GM12878 (cell line): ENCODE measurements at regions not wholly inside any gene's neighbourhood (a gene's known extent, or its start where the extent isn't known, plus 50 kb on each side); places are given as distances from the start of the nearest gene placed in this dataset.

ENCODE experiments used
- ATAC-seq: fragments of 200-7000 bp; cut with Tn5 transposase; 3 replicates; pipeline ENCODE4 v1.9.1; 2020; ENCODE audit warnings: mild to moderate bottlenecking, moderate library complexity
- BruUV-seq: library from RNA; stranded (reverse); fragments of 400-500 nt; replicated peaks from 2 replicates; lab custom pipeline; 2021; lab: Mats Ljungman, UMichigan
- CTCF ChIA-PET: fragments of 300-600 bp; sonication (Branson Sonifier 250); formaldehyde crosslinking; extraction: SDS; loops from one replicate; lab custom pipeline; 2021; ENCODE audit warnings: inconsistent platforms; lab: Yijun Ruan, JAX
- POLR2A ChIA-PET: fragments of 350-600 bp; formaldehyde crosslinking; extraction: SDS; loops from one replicate; lab custom pipeline; 2021; ENCODE audit warnings: inconsistent platforms; lab: Charles Lee
- RAD21 ChIA-PET: fragments of 300-600 bp; sonication (Branson Sonifier 250); formaldehyde crosslinking; loops from one replicate; lab custom pipeline; 2023; ENCODE audit warnings: antibody characterized with exemption; ENCODE audit not compliant: unreplicated experiment; lab: Charles Lee
- SMC1A ChIA-PET: fragments of 300-600 bp; sonication (Branson Sonifier 250); formaldehyde crosslinking; loops from one replicate; lab custom pipeline; 2023; ENCODE audit not compliant: unreplicated experiment, uncharacterized antibody; lab: Charles Lee
- DNase-seq: peaks from one replicate; pipeline ENCODE4 v3.0.0-alpha.2; 2011; ENCODE audit warnings: low read depth, low spot score
- FAIRE-seq: peaks from 3 replicates; lab custom pipeline; 2011; peaks lifted over from hg19 to GRCh38; lab: Jason Lieb, UNC
- H2AFZ ChIP-seq: 2 replicates; pipeline ENCODE4 v1.6.0; 2011; ENCODE audit warnings: low read depth, low read length, control low read depth; ENCODE audit not compliant: control insufficient read depth
- H3K27ac ChIP-seq: 2 replicates; pipeline ENCODE4 v1.5.1; 2011; ENCODE audit warnings: control low read depth; ENCODE audit not compliant: control insufficient read depth, insufficient read depth
- H3K27me3 ChIP-seq, 2 experiments: replicated peaks in 1 of 2; 2 replicates each; pipeline versions ENCODE4 v1.6.0 to v1.6.1; 2011; ENCODE audit warnings: low read length in 1 of 2; ENCODE audit not compliant: control insufficient read depth in 2 of 2, insufficient read depth in 2 of 2
- H3K36me3 ChIP-seq, 2 experiments: 2 replicates each; pipeline ENCODE4 v1.5.1; 2011; ENCODE audit warnings: low read length in 1 of 2; ENCODE audit not compliant: control insufficient read depth in 2 of 2, insufficient read depth in 2 of 2
- H3K4me1 ChIP-seq: 2 replicates; pipeline ENCODE4 v1.6.1; 2011; ENCODE audit warnings: mild to moderate bottlenecking, low read length, moderate library complexity, mixed read lengths; ENCODE audit not compliant: control insufficient read depth, insufficient read depth
- H3K4me2 ChIP-seq: 2 replicates; pipeline ENCODE4 v1.6.0; 2011; ENCODE audit warnings: control low read depth; ENCODE audit not compliant: control insufficient read depth, insufficient read depth
- H3K4me3 ChIP-seq: fragments of 200-600 bp; sonication (generic); 2 replicates; pipeline ENCODE4 v1.5.1; 2016
- H3K79me2 ChIP-seq: 2 replicates; pipeline ENCODE4 v1.6.0; 2011; ENCODE audit warnings: low read length; ENCODE audit not compliant: control insufficient read depth, insufficient read depth
- H3K9ac ChIP-seq: 2 replicates; pipeline ENCODE4 v1.8.0; 2011; ENCODE audit warnings: low read length, control low read depth, mixed read lengths; ENCODE audit not compliant: control insufficient read depth, insufficient read depth
- H3K9me3 ChIP-seq: replicated peaks from 3 replicates; pipeline ENCODE4 v1.5.1; 2011; ENCODE audit warnings: mild to moderate bottlenecking, low read length; ENCODE audit not compliant: control insufficient read depth, insufficient read depth
- H4K20me1 ChIP-seq: 2 replicates; pipeline ENCODE4 v1.6.0; 2011; ENCODE audit not compliant: control insufficient read depth, insufficient read depth
- BRCA1 ChIP-seq: IDR thresholded peaks from 2 replicates; pipeline ENCODE4 v1.6.1; 2011; ENCODE audit warnings: low read depth, low read length, improper control_type of control experiment
- CEBPB ChIP-seq, 2 experiments: fragments of 150-350 bp in 1 of 2; IDR thresholded peaks; 2 replicates each; pipeline ENCODE4 v1.6.1; 2012 to 2014; ENCODE audit warnings: low read depth in 2 of 2, low read length in 2 of 2, borderline replicate concordance in 1 of 2, inconsistent platforms in 1 of 2
- CEBPZ ChIP-seq: fragments of 150-350 bp; IDR thresholded peaks from 2 replicates; pipeline ENCODE4 v1.6.1; 2016; ENCODE audit warnings: low read depth, low read length
- CHD2 ChIP-seq: IDR thresholded peaks from 2 replicates; pipeline ENCODE4 v1.6.1; 2011; ENCODE audit warnings: low read depth, low read length, improper control_type of control experiment, borderline replicate concordance
- ESRRA ChIP-seq: IDR thresholded peaks from 2 replicates; pipeline ENCODE4 v1.6.1; 2012; ENCODE audit warnings: mild to moderate bottlenecking, low read length, improper control_type of control experiment
- ETV6 ChIP-seq, 2 experiments: fragments of 450-650 bp in 1 of 2; IDR thresholded peaks in 1 of 2; conservative IDR thresholded peaks in 1 of 2; 2 replicates each; pipeline ENCODE4 v1.6.1; 2014; ENCODE audit warnings: antibody characterized with exemption in 1 of 2, borderline replicate concordance in 1 of 2, low read depth in 1 of 2, mild to moderate bottlenecking in 1 of 2, moderate library complexity in 1 of 2
- IRF3 ChIP-seq: fragments of 450-650 bp; IDR thresholded peaks from 2 replicates; pipeline ENCODE4 v1.6.1; 2014; ENCODE audit warnings: mild to moderate bottlenecking
- MTA3 ChIP-seq: IDR thresholded peaks from 2 replicates; pipeline ENCODE4 v1.6.1; 2012; ENCODE audit warnings: low read length, inconsistent platforms, borderline replicate concordance
- NBN ChIP-seq: fragments of 450-650 bp; IDR thresholded peaks from 2 replicates; pipeline ENCODE4 v1.6.1; 2016
- NR2C1 ChIP-seq: fragments of 450-650 bp; IDR thresholded peaks from 2 replicates; pipeline ENCODE4 v1.6.1; 2017; ENCODE audit warnings: antibody characterized with exemption, mild to moderate bottlenecking, moderate library complexity
- POLR2AphosphoS2 ChIP-seq: IDR thresholded peaks from 2 replicates; pipeline ENCODE4 v1.6.1; 2011; ENCODE audit warnings: low read depth, mild to moderate bottlenecking, low read length, improper control_type of control experiment, moderate library complexity
- RBBP5 ChIP-seq: fragments of 200-600 bp; sonication (generic); conservative IDR thresholded peaks from 2 replicates; pipeline ENCODE4 v1.6.1; 2016
- RELA ChIP-seq: fragments of 450-650 bp; IDR thresholded peaks from 2 replicates; pipeline ENCODE4 v1.8.0; 2014; ENCODE audit warnings: borderline replicate concordance; ENCODE audit not compliant: partially characterized antibody
- SIX5 ChIP-seq: IDR thresholded peaks from 2 replicates; pipeline ENCODE4 v1.6.1; 2011; ENCODE audit warnings: mild to moderate bottlenecking, low read depth, low read length, moderate library complexity; ENCODE audit not compliant: severe bottlenecking
- TBL1XR1 ChIP-seq: IDR thresholded peaks from 2 replicates; pipeline ENCODE4 v1.6.1; 2012; ENCODE audit warnings: low read depth, low read length, improper control_type of control experiment
- USF1 ChIP-seq: IDR thresholded peaks from 2 replicates; pipeline ENCODE4 v1.6.1; 2011; ENCODE audit warnings: borderline replicate concordance, low read depth, mild to moderate bottlenecking, moderate library complexity, mixed read lengths, low read length; ENCODE audit not compliant: insufficient read depth; ENCODE audit errors: extremely low read length
- USF2 ChIP-seq: IDR thresholded peaks from 2 replicates; pipeline ENCODE4 v1.6.1; 2011; ENCODE audit warnings: low read depth, low read length, improper control_type of control experiment, borderline replicate concordance
- ZNF207 ChIP-seq: fragments of 450-650 bp; IDR thresholded peaks from 2 replicates; pipeline ENCODE4 v1.6.1; 2014; ENCODE audit warnings: antibody characterized with exemption, mild to moderate bottlenecking, borderline replicate concordance
- WGBS: methylation state at CpG from one replicate; pipeline ENCODE4 v1.1.6; 2016; ENCODE audit warnings: low lambda C conversion rate; ENCODE audit not compliant: insufficient replicate concordance, insufficient coverage; ENCODE audit errors: missing lambda C conversion rate; 5-methylcytosine and 5-hydroxymethylcytosine counted together
- in situ Hi-C: fragments of 300-500 bp; cut with MboI; formaldehyde crosslinking; loops from 9 replicates; pipeline ENCODE4 v1.14.3; 2018; ENCODE audit warnings: mixed read lengths
- intact Hi-C: fragments of 100-400 bp; cut with micrococcal nuclease; formaldehyde crosslinking; loops from one replicate; pipeline ENCODE4 v1.14.2; 2022; ENCODE audit not compliant: unreplicated experiment

GRCh38 chr18:64949885-64950284 lies 800.9 kb upstream of the CDH7 start (continued):
- TF ChIP-seq POLR2AphosphoS2: no peak

GRCh38 chr18:64936671-64937070 lies 787.8 kb upstream of the LINC00305 start:
- intact Hi-C loops (no loop called here), in situ Hi-C loops (no loop called here)
- no peaks in the 10 kb centered on the region for H4K20me1 ChIP-seq
- ChIA-PET CTCF (no interaction called here), POLR2A (no interaction called here), RAD21 (no interaction called here), SMC1A (no interaction called here)
- no peaks in the 10 kb centered on the region for H3K9me3 ChIP-seq
- no peak overlapping the region for H2AFZ ChIP-seq
- H3K27ac ChIP-seq: no peak overlapping the region
- no peak for FAIRE-seq
- DNase-seq: no peak
- no peak overlapping the region for H3K9ac ChIP-seq
- BruUV-seq: no TSS peak
- H3K79me2 ChIP-seq: no peaks in the 10 kb centered on the region
- H3K36me3 ChIP-seq: no peaks in the 10 kb centered on the region
- H3K4me1 ChIP-seq: no peaks in the 10 kb centered on the region
- 47% methylated on average over 1 of the region's 1 CpG for WGBS
- no peak overlapping the region for H3K4me3 ChIP-seq
- H3K4me2 ChIP-seq: no peak overlapping the region
- H3K27me3 ChIP-seq: no peaks in the 10 kb centered on the region
- ATAC-seq: no peak
- TF ChIP-seq USF2 (no peak), ETV6 (conservative IDR thresholded peaks at IDR 0.05 in 1 of 2, IDR thresholded peaks at IDR 0.05 in 1 of 2; ENCODE audit: borderline replicate concordance in 1 of 2, low read depth in 1 of 2) (no peak), USF1 (no peak), SIX5 (no peak), RELA (no peak), CEBPZ (no peak), NBN (no peak), RBBP5 (no peak), BRCA1 (no peak), CEBPB (IDR thresholded peaks at IDR 0.05; ENCODE audit: borderline replicate concordance in 1 of 2, low read depth in 2 of 2, low read length in 2 of 2) (no peak), IRF3 (no peak), MTA3 (no peak), TBL1XR1 (no peak), ZNF207 (no peak), ESRRA (no peak), NR2C1 (no peak), CHD2 (no peak)
